IMR-90 (cell line): ENCODE measurements at regions not wholly inside any gene's neighbourhood (a gene's known extent, or its start where the extent isn't known, plus 50 kb on each side); places are given as distances from the start of the nearest gene placed in this dataset.

Experiments
- ATAC-seq: fragments of 200-7000 bp; cut with Tn5 transposase; 2 replicates; pipeline ENCODE4 v1.9.1; 2020; ENCODE audit warnings: low read depth, mild to moderate bottlenecking, moderate library complexity
- BruUV-seq: library from RNA; stranded (reverse); fragments of 400-500 nt; replicated peaks from 2 replicates; lab custom pipeline; 2021; lab: Mats Ljungman, UMichigan
- CTCF ChIA-PET: fragments of 300-600 bp; formaldehyde crosslinking; extraction: SDS; loops from one replicate; lab custom pipeline; 2021; ENCODE audit warnings: antibody characterized with exemption; lab: Yijun Ruan, JAX
- POLR2A ChIA-PET: fragments of 300-600 bp; sonication (Branson Sonifier 250); formaldehyde crosslinking; loops from one replicate; lab custom pipeline; 2022; ENCODE audit warnings: antibody characterized with exemption; ENCODE audit not compliant: unreplicated experiment; lab: Charles Lee
- DNase-seq: peaks from one replicate; pipeline ENCODE4 v3.0.0; 2013
- H2AFZ ChIP-seq: replicated peaks from 2 replicates; pipeline ENCODE3; 2013; ENCODE audit warnings: low read length, mild to moderate bottlenecking; ENCODE audit not compliant: poor library complexity
- H2AK5ac ChIP-seq: 2 replicates; pipeline ENCODE4 v1.6.1; 2013; ENCODE audit warnings: low read depth, low read length, inconsistent platforms
- H2AK9ac ChIP-seq: replicated peaks from 2 replicates; pipeline ENCODE3; 2013; ENCODE audit warnings: mild to moderate bottlenecking, low read depth, low read length, moderate library complexity; ENCODE audit not compliant: poor library complexity
- H2BK120ac ChIP-seq: 2 replicates; pipeline ENCODE4 v1.6.1; 2013; ENCODE audit warnings: low read depth, low read length, inconsistent platforms
- H2BK15ac ChIP-seq: 3 replicates; pipeline ENCODE4 v1.6.1; 2013; ENCODE audit warnings: low read depth, low read length, inconsistent platforms
- H2BK20ac ChIP-seq: 2 replicates; pipeline ENCODE4 v1.6.1; 2013; ENCODE audit warnings: low read depth, mild to moderate bottlenecking, inconsistent platforms, low read length, moderate library complexity
- H2BK5ac ChIP-seq: 2 replicates; pipeline ENCODE4 v1.6.1; 2013; ENCODE audit warnings: mild to moderate bottlenecking, low read depth, low read length, inconsistent platforms; ENCODE audit not compliant: poor library complexity, severe bottlenecking
- H3K14ac ChIP-seq: replicated peaks from 2 replicates; pipeline ENCODE4 v1.6.1; 2013; ENCODE audit warnings: low read depth, low read length, inconsistent platforms
- H3K18ac ChIP-seq: 2 replicates; pipeline ENCODE4 v1.6.1; 2013; ENCODE audit warnings: low read depth, low read length, control low read depth
- H3K23ac ChIP-seq: 2 replicates; pipeline ENCODE4 v1.6.1; 2013; ENCODE audit warnings: low read depth, low read length, inconsistent platforms
- H3K27ac ChIP-seq: 2 replicates; pipeline ENCODE4 v1.5.1; 2013; ENCODE audit warnings: mild to moderate bottlenecking, control low read depth, low read length; ENCODE audit not compliant: insufficient read depth
- H3K27me3 ChIP-seq: 2 replicates; pipeline ENCODE4 v1.6.1; 2013; ENCODE audit warnings: low read length; ENCODE audit not compliant: control insufficient read depth, insufficient read depth
- H3K36me3 ChIP-seq: 2 replicates; pipeline ENCODE4 v1.6.1; 2013; ENCODE audit warnings: low read length, mixed read lengths; ENCODE audit not compliant: control insufficient read depth, insufficient read depth
- H3K4ac ChIP-seq: 2 replicates; pipeline ENCODE4 v1.6.1; 2013; ENCODE audit warnings: low read depth, low read length, inconsistent platforms
- H3K4me1 ChIP-seq: 2 replicates; pipeline ENCODE4 v1.6.1; 2013; ENCODE audit warnings: low read length, mixed read lengths; ENCODE audit not compliant: control insufficient read depth, insufficient read depth
- H3K4me2 ChIP-seq: 2 replicates; pipeline ENCODE4 v1.6.1; 2013; ENCODE audit warnings: low read depth, mild to moderate bottlenecking, control low read depth, low read length, moderate library complexity
- H3K4me3 ChIP-seq: 2 replicates; pipeline ENCODE4 v1.5.1; 2013; ENCODE audit warnings: low read depth, mild to moderate bottlenecking, control low read depth, low read length, moderate library complexity; ENCODE audit not compliant: insufficient read depth
- H3K56ac ChIP-seq: 2 replicates; pipeline ENCODE4 v1.6.1; 2013; ENCODE audit warnings: low read length, inconsistent platforms; ENCODE audit not compliant: insufficient read depth; ENCODE audit errors: extremely low read depth
- H3K79me1 ChIP-seq, 2 experiments: 2 replicates each; pipeline ENCODE4 v1.6.1; 2013; ENCODE audit warnings: low read length in 2 of 2, inconsistent platforms in 1 of 2, low read depth in 1 of 2
- H3K9ac ChIP-seq: 2 replicates; pipeline ENCODE4 v1.6.1; 2013; ENCODE audit warnings: low read depth, low read length, control low read depth
- H3K9me1 ChIP-seq: 2 replicates; pipeline ENCODE4 v1.6.1; 2013; ENCODE audit warnings: low read length, inconsistent platforms; ENCODE audit not compliant: insufficient read depth
- H3K9me3 ChIP-seq: 2 replicates; pipeline ENCODE4 v1.6.1; 2013; ENCODE audit warnings: low read length; ENCODE audit not compliant: control insufficient read depth, insufficient read depth
- H4K20me1 ChIP-seq: 2 replicates; pipeline ENCODE4 v1.6.1; 2013; ENCODE audit warnings: low read length, inconsistent platforms; ENCODE audit not compliant: insufficient read depth
- H4K5ac ChIP-seq: 2 replicates; pipeline ENCODE4 v1.6.1; 2013; ENCODE audit warnings: mild to moderate bottlenecking, low read depth, low read length, control low read depth
- H4K8ac ChIP-seq, 2 experiments: 2 replicates each; pipeline ENCODE4 v1.6.1; 2013; ENCODE audit warnings: low read depth in 2 of 2, low read length in 2 of 2, control low read depth in 1 of 2, inconsistent platforms in 1 of 2
- H4K91ac ChIP-seq: 2 replicates; pipeline ENCODE4 v1.6.1; 2013; ENCODE audit warnings: low read depth, low read length, inconsistent platforms; ENCODE audit not compliant: insufficient read depth
- CHD1 ChIP-seq: IDR thresholded peaks from 2 replicates; pipeline ENCODE4 v1.6.1; 2012; ENCODE audit warnings: low read depth, low read length, improper control_type of control experiment
- FOS ChIP-seq: fragments of 150-350 bp; IDR thresholded peaks from 2 replicates; pipeline ENCODE4 v1.6.1; 2016; ENCODE audit warnings: low read depth, low read length
- MXI1 ChIP-seq: IDR thresholded peaks from 2 replicates; pipeline ENCODE4 v1.6.1; 2012; ENCODE audit warnings: low read depth, mild to moderate bottlenecking, low read length, moderate library complexity, borderline replicate concordance
- POLR2A ChIP-seq: IDR thresholded peaks from 2 replicates; pipeline ENCODE4 v1.6.1; 2012; ENCODE audit warnings: mild to moderate bottlenecking, low read depth, low read length
- RCOR1 ChIP-seq: IDR thresholded peaks from 2 replicates; pipeline ENCODE4 v1.6.1; 2012; ENCODE audit warnings: mild to moderate bottlenecking, low read length, improper control_type of control experiment; ENCODE audit not compliant: insufficient replicate concordance
- WGBS, 2 experiments: methylation state at CpG; one replicate each; pipeline versions ENCODE4 v1.1.5 to v1.1.7; 2013; ENCODE audit warnings: missing lambda C conversion rate in 2 of 2; ENCODE audit not compliant: insufficient read length in 1 of 2; ENCODE audit errors: extremely low coverage in 2 of 2; 5-methylcytosine and 5-hydroxymethylcytosine counted together
- dilution Hi-C: fragments of 300-500 bp; cut with HindIII; formaldehyde crosslinking; loops from one replicate; pipeline ENCODE4 v1.14.3; 2018; ENCODE audit warnings: low sequenced_read_pairs; ENCODE audit not compliant: unreplicated experiment
- in situ Hi-C: fragments of 300-500 bp; cut with MboI; formaldehyde crosslinking; loops from 3 replicates; pipeline ENCODE4 v1.14.3; 2019; ENCODE audit warnings: low sequenced_read_pairs, inconsistent platforms, mixed read lengths
- intact Hi-C: fragments of 100-400 bp; cut with micrococcal nuclease; formaldehyde crosslinking; loops from 2 replicates; pipeline ENCODE4 v1.10.0; 2022
- TF ChIP-seq, protein P1 (sequence below): fragments of 150-350 bp; IDR thresholded peaks from 2 replicates; pipeline ENCODE4 v1.6.1; 2017; ENCODE audit warnings: mild to moderate bottlenecking, antibody characterized with exemption, low read length, low read depth
- TF ChIP-seq, protein P2 (sequence below): fragments of 150-350 bp; IDR thresholded peaks from 2 replicates; pipeline ENCODE4 v1.6.1; 2016; ENCODE audit warnings: low read depth, mild to moderate bottlenecking, low read length, moderate library complexity, borderline replicate concordance

- Histone ChIP-seq H3K27ac (no peak overlapping the region), H2BK20ac (no peak overlapping the region), H3K9me1 (no peaks in the 10 kb centered on the region), H4K5ac (no peak overlapping the region), H3K9ac (no peak overlapping the region), H3K14ac (no peak overlapping the region), H3K36me3 (no peaks in the 10 kb centered on the region), H3K56ac (no peak overlapping the region), H2AFZ (no peak overlapping the region), H4K91ac (no peak overlapping the region), H3K9me3 (peaks cover 2% of the 10 kb centered on the region; the same call in 1 of the 2 replicates), H4K20me1 (no peaks in the 10 kb centered on the region), H3K79me1 (no peaks in the 10 kb centered on the region), H3K27me3 (no peaks in the 10 kb centered on the region), H3K18ac (no peak overlapping the region), H2BK120ac (no peak overlapping the region), H3K23ac (no peak overlapping the region), H3K4me3 (no peak overlapping the region), H2AK9ac (no peak overlapping the region), H2BK15ac (no peak overlapping the region), H2BK5ac (no peak overlapping the region), H2AK5ac (no peak overlapping the region), H4K8ac (no peak overlapping the region), H3K4ac (no peak overlapping the region), H3K4me1 (no peaks in the 10 kb centered on the region), H3K4me2 (no peak overlapping the region)
- DNase-seq, result no peak
- in situ Hi-C loops (no loop called here), dilution Hi-C loops (no loop called here), intact Hi-C loops (no loop called here)
- no TSS peak for BruUV-seq
- CTCF ChIA-PET, result no interaction called here
- TF ChIP-seq FOS, result no peak
- TF ChIP-seq, protein P1, sequence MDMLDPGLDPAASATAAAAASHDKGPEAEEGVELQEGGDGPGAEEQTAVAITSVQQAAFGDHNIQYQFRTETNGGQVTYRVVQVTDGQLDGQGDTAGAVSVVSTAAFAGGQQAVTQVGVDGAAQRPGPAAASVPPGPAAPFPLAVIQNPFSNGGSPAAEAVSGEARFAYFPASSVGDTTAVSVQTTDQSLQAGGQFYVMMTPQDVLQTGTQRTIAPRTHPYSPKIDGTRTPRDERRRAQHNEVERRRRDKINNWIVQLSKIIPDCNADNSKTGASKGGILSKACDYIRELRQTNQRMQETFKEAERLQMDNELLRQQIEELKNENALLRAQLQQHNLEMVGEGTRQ, result no peak
- TF ChIP-seq, protein P2, sequence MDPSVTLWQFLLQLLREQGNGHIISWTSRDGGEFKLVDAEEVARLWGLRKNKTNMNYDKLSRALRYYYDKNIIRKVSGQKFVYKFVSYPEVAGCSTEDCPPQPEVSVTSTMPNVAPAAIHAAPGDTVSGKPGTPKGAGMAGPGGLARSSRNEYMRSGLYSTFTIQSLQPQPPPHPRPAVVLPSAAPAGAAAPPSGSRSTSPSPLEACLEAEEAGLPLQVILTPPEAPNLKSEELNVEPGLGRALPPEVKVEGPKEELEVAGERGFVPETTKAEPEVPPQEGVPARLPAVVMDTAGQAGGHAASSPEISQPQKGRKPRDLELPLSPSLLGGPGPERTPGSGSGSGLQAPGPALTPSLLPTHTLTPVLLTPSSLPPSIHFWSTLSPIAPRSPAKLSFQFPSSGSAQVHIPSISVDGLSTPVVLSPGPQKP, result no peak
- TF ChIP-seq MXI1, result no peak
- no peak for TF ChIP-seq CHD1
- no peak for TF ChIP-seq POLR2A
- TF ChIP-seq RCOR1, result no peak
- no CpG with 5 or more reads among the region's 3 CpGs for WGBS, 2 experiments
- POLR2A ChIA-PET, result no interaction called here
- ATAC-seq, result no peak
Observed at GRCh38 chr4:171430495-171430894, 382.7 kb upstream of the GALNTL6 start.
